ENCODE measurements at regions not wholly inside any gene's neighbourhood (a gene's known extent, or its start where the extent isn't known, plus 50 kb on each side); places are given as distances from the start of the nearest gene placed in this dataset.

GRCh38 chr1:232327269-232327668, 302.7 kb downstream of the SIPA1L2 start:
- no peak overlapping the region for H3K23ac ChIP-seq (ENCODE audit: low read depth, low read length)
- dilution Hi-C loops (cut with HindIII; ENCODE audit: low sequenced_read_pairs, unreplicated experiment): no loop called here
- no peak overlapping the region for H2BK120ac ChIP-seq (ENCODE audit: low read depth, low read length)
- ATAC-seq (ENCODE audit: low read depth) (no peak), DNase-seq (no peak)
- no peak overlapping the region for H2BK5ac ChIP-seq (ENCODE audit: low read depth, low read length, poor library complexity, severe bottlenecking)
- no peak overlapping the region for H3K4ac ChIP-seq (ENCODE audit: low read depth, low read length)
- H3K56ac ChIP-seq (ENCODE audit: extremely low read depth, insufficient read depth, low read length): no peak overlapping the region
- H2BK15ac ChIP-seq (ENCODE audit: low read depth, low read length): no peak overlapping the region
- H2AK9ac ChIP-seq (replicated peaks; ENCODE audit: low read depth, low read length, poor library complexity): no peak overlapping the region
- intact Hi-C loops (cut with micrococcal nuclease): no loop called here
- no peak overlapping the region for H2BK20ac ChIP-seq (ENCODE audit: low read depth, low read length)
- H4K20me1 ChIP-seq (ENCODE audit: insufficient read depth, low read length): no peaks in the 10 kb centered on the region
- no peak overlapping the region for H2AK5ac ChIP-seq (ENCODE audit: low read depth, low read length)
- no peak overlapping the region for H4K5ac ChIP-seq (ENCODE audit: low read depth, low read length)
- no peak overlapping the region for H3K14ac ChIP-seq (replicated peaks; ENCODE audit: low read depth, low read length)
- in situ Hi-C loops (cut with MboI; ENCODE audit: low sequenced_read_pairs): no loop called here
- no peak overlapping the region for H3K4me3 ChIP-seq (ENCODE audit: insufficient read depth, low read depth, low read length)
- no peak overlapping the region for H4K8ac ChIP-seq (ENCODE audit: low read depth in 2 of 2, low read length in 2 of 2)
- H3K4me1 ChIP-seq (ENCODE audit: control insufficient read depth, insufficient read depth, low read length): no peaks in the 10 kb centered on the region
- H3K9me3 ChIP-seq (ENCODE audit: control insufficient read depth, insufficient read depth, low read length): no peaks in the 10 kb centered on the region
- H3K9me1 ChIP-seq (ENCODE audit: insufficient read depth, low read length): no peaks in the 10 kb centered on the region
- H2AFZ ChIP-seq (replicated peaks; ENCODE audit: low read length, poor library complexity): no peak overlapping the region
- ChIA-PET POLR2A (ENCODE audit: unreplicated experiment) (interaction anchor here (0.6 kb wide), 1 partner anchor 50 kb away, joined by 3 read pairs; no protein-coding TSS in a partner anchor), CTCF (no interaction called here)
- no peak overlapping the region for H3K4me2 ChIP-seq (ENCODE audit: low read depth, low read length)
- no peak overlapping the region for H3K27ac ChIP-seq (ENCODE audit: insufficient read depth, low read length)
- no peak overlapping the region for H3K9ac ChIP-seq (ENCODE audit: low read depth, low read length)
- H3K27me3 ChIP-seq (ENCODE audit: control insufficient read depth, insufficient read depth, low read length): peaks cover 2% of the 10 kb centered on the region; the same call in 1 of the 2 replicates
- TF ChIP-seq CEBPB (IDR thresholded peaks at IDR 0.05; ENCODE audit: low read depth, low read length): no peak
- no peak for TF ChIP-seq CTCF (conservative IDR thresholded peaks at IDR 0.05; ENCODE audit: low read depth, low read length)
- TF ChIP-seq FOS (IDR thresholded peaks at IDR 0.05; ENCODE audit: low read depth, low read length): no peak
- no peak for TF ChIP-seq MAFK (IDR thresholded peaks at IDR 0.05; ENCODE audit: low read depth, low read length)
- no peak for TF ChIP-seq BHLHE40 (IDR thresholded peaks at IDR 0.05; ENCODE audit: low read depth, low read length)
- no peak for TF ChIP-seq POLR2A (IDR thresholded peaks at IDR 0.05; ENCODE audit: low read depth, low read length)
- TF ChIP-seq CHD1 (IDR thresholded peaks at IDR 0.05; ENCODE audit: low read depth, low read length): no peak
- no peak for TF ChIP-seq ELK1 (IDR thresholded peaks at IDR 0.05; ENCODE audit: borderline replicate concordance, low read depth, low read length)
- TF ChIP-seq NFE2L2 (IDR thresholded peaks at IDR 0.05; ENCODE audit: low read depth, low read length): no peak
- BruUV-seq (replicated peaks): no TSS peak
- H3K18ac ChIP-seq (ENCODE audit: low read depth, low read length): no peak overlapping the region
- no peak overlapping the region for H4K91ac ChIP-seq (ENCODE audit: insufficient read depth, low read depth, low read length)
- H3K79me1 ChIP-seq (ENCODE audit: low read depth in 1 of 2, low read length in 2 of 2): no peaks in the 10 kb centered on the region
- no peaks in the 10 kb centered on the region for H3K36me3 ChIP-seq (ENCODE audit: control insufficient read depth, insufficient read depth, low read length)

Data from IMR-90 (cell line).